ENCODE measurements at regions not wholly inside any gene's neighbourhood (a gene's known extent, or its start where the extent isn't known, plus 50 kb on each side); places are given as distances from the start of the nearest gene placed in this dataset.

DNA sequence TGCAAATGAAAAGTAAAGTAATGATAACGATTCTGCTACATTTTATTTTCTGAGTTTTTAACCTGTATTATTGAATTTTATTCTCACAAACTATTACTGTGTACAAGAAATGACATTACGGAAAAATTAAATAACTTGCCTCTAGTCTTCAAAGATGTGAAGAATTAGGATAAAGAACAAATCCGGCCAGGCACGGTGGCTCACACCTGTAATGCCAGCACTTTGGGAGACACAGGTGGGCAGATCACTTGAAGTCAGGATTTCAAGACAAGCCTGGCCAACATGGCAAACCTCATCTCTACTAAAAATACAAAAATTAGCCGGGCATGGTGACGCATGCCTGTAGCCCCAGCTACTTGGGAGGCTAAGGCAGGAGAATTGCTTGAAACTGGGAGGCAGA, 1584.4 kb upstream of the SEL1L start:
- no peak overlapping the region for H3K4me3 ChIP-seq (replicated peaks in 1 of 3; ENCODE audit: low read depth in 2 of 3, low read length in 3 of 3)
- no peaks in the 10 kb centered on the region for H4K20me1 ChIP-seq (ENCODE audit: insufficient read depth, low read length)
- WGBS (ENCODE audit: insufficient coverage) = no CpG with 5 or more reads among the region's 6 CpGs
- intact Hi-C loops (cut with micrococcal nuclease) = no loop called here
- H3K9ac ChIP-seq (ENCODE audit: insufficient read depth, low read length, poor library complexity, severe bottlenecking) = no peak overlapping the region
- no peaks in the 10 kb centered on the region for H3K4me1 ChIP-seq (ENCODE audit: control insufficient read depth in 1 of 2, insufficient read depth in 2 of 2, low read length in 2 of 2)
- no peaks in the 10 kb centered on the region for H3K27me3 ChIP-seq (ENCODE audit: control insufficient read depth in 2 of 2, insufficient read depth in 2 of 2, low read length in 2 of 2)
- H3K36me3 ChIP-seq (replicated peaks in 1 of 2; ENCODE audit: control insufficient read depth in 1 of 2, insufficient read depth in 2 of 2, low read length in 2 of 2) = no peaks in the 10 kb centered on the region
- TF ChIP-seq, protein P1, sequence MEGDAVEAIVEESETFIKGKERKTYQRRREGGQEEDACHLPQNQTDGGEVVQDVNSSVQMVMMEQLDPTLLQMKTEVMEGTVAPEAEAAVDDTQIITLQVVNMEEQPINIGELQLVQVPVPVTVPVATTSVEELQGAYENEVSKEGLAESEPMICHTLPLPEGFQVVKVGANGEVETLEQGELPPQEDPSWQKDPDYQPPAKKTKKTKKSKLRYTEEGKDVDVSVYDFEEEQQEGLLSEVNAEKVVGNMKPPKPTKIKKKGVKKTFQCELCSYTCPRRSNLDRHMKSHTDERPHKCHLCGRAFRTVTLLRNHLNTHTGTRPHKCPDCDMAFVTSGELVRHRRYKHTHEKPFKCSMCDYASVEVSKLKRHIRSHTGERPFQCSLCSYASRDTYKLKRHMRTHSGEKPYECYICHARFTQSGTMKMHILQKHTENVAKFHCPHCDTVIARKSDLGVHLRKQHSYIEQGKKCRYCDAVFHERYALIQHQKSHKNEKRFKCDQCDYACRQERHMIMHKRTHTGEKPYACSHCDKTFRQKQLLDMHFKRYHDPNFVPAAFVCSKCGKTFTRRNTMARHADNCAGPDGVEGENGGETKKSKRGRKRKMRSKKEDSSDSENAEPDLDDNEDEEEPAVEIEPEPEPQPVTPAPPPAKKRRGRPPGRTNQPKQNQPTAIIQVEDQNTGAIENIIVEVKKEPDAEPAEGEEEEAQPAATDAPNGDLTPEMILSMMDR (IDR thresholded peaks at IDR 0.05) = no peak
- H3K9me3 Mint-ChIP-seq = peaks cover 0 to 5% (median 4%) of the 10 kb centered on the region in 7 donors
- H3K36me3 Mint-ChIP-seq = no peaks in the 10 kb centered on the region
- no peaks in the 10 kb centered on the region for H3K9me3 ChIP-seq (replicated peaks in 1 of 2; ENCODE audit: control insufficient read depth in 1 of 2, insufficient read depth in 1 of 2, low read length in 2 of 2)
- no peak overlapping the region for H3K4me3 Mint-ChIP-seq
- H3K27ac Mint-ChIP-seq = no peak overlapping the region
- no peak overlapping the region for H3K27ac ChIP-seq (ENCODE audit: low read depth in 1 of 2, low read length in 2 of 2)
- no peaks in the 10 kb centered on the region for H3K79me2 ChIP-seq (ENCODE audit: insufficient read depth, low read length)
- H2AFZ ChIP-seq (ENCODE audit: insufficient read depth, low read depth, low read length, poor library complexity, severe bottlenecking) = no peak overlapping the region
- no peak overlapping the region for H3K4me2 ChIP-seq (replicated peaks; ENCODE audit: extremely low read depth, low read length, poor library complexity, severe bottlenecking)
- H3K4me1 Mint-ChIP-seq = no peaks in the 10 kb centered on the region
- no peak for DNase-seq
- H3K27me3 Mint-ChIP-seq (ENCODE audit: low read depth in 3 of 3) = peaks cover 0 to 3% (median 0%) of the 10 kb centered on the region in 3 donors

GRCh38 chr14:83120187-83120586, 1586.5 kb upstream of the SEL1L start:
- H3K4me3 Mint-ChIP-seq = no peak overlapping the region
- intact Hi-C loops (cut with micrococcal nuclease) = no loop called here

More at GRCh38 chr14:83120187-83120586, 1586.5 kb upstream of the SEL1L start:
- no peak overlapping the region for H3K9ac ChIP-seq (ENCODE audit: insufficient read depth, low read length, poor library complexity, severe bottlenecking)
- peaks cover 5% of the 10 kb centered on the region for H3K4me1 Mint-ChIP-seq
- peaks cover 0 to 7% (median 2%) of the 10 kb centered on the region in 7 donors for H3K9me3 Mint-ChIP-seq
- no peaks in the 10 kb centered on the region for H3K36me3 ChIP-seq (replicated peaks in 1 of 2; ENCODE audit: control insufficient read depth in 1 of 2, insufficient read depth in 2 of 2, low read length in 2 of 2)
- H3K27ac ChIP-seq (ENCODE audit: low read depth in 1 of 2, low read length in 2 of 2) = no peak overlapping the region
- no peak for DNase-seq
- H3K9me3 ChIP-seq (replicated peaks in 1 of 2; ENCODE audit: control insufficient read depth in 1 of 2, insufficient read depth in 1 of 2, low read length in 2 of 2) = no peaks in the 10 kb centered on the region
- H3K27me3 ChIP-seq (ENCODE audit: control insufficient read depth in 2 of 2, insufficient read depth in 2 of 2, low read length in 2 of 2) = no peaks in the 10 kb centered on the region
- H3K27me3 Mint-ChIP-seq (ENCODE audit: low read depth in 3 of 3) = peaks cover 0 to 3% (median 0%) of the 10 kb centered on the region in 3 donors
- H3K36me3 Mint-ChIP-seq = no peaks in the 10 kb centered on the region
- no peak overlapping the region for H3K27ac Mint-ChIP-seq
- H3K4me2 ChIP-seq (replicated peaks; ENCODE audit: extremely low read depth, low read length, poor library complexity, severe bottlenecking) = no peak overlapping the region
- H3K4me3 ChIP-seq (replicated peaks in 1 of 3; ENCODE audit: low read depth in 2 of 3, low read length in 3 of 3) = no peak overlapping the region
- no CpG with 5 or more reads among the region's 2 CpGs for whole genome bisulfite sequencing (ENCODE audit: insufficient coverage)
- H2AFZ ChIP-seq (ENCODE audit: insufficient read depth, low read depth, low read length, poor library complexity, severe bottlenecking) = no peak overlapping the region
- peaks cover 0 to 5% of the 10 kb centered on the region in 2 donors for H3K4me1 ChIP-seq (ENCODE audit: control insufficient read depth in 1 of 2, insufficient read depth in 2 of 2, low read length in 2 of 2)
- H3K79me2 ChIP-seq (ENCODE audit: insufficient read depth, low read length) = no peaks in the 10 kb centered on the region
- TF ChIP-seq, protein P1 (IDR thresholded peaks at IDR 0.05) = no peak
- no peaks in the 10 kb centered on the region for H4K20me1 ChIP-seq (ENCODE audit: insufficient read depth, low read length)

Data from CD14-positive monocyte (primary cell).